ENCODE measurements at regions not wholly inside any gene's neighbourhood (a gene's known extent, or its start where the extent isn't known, plus 50 kb on each side); places are given as distances from the start of the nearest gene placed in this dataset.

GRCh38 chr7:63931057-63931600, 67.5 kb upstream of the ZNF722 start:
- Histone ChIP-seq H2AFZ (ENCODE audit: low read depth, low read length) (no peak overlapping the region), H3K14ac (ENCODE audit: low read length in 2 of 2) (no peak overlapping the region), H3K4me1 (ENCODE audit: control insufficient read depth, insufficient read depth, low read depth, low read length) (peaks cover 1% of the 10 kb centered on the region), H2BK5ac (ENCODE audit: low read depth, low read length, poor library complexity, severe bottlenecking) (no peak overlapping the region), H3K27ac (ENCODE audit: low read length, poor library complexity, severe bottlenecking) (no peak overlapping the region), H3K79me1 (replicated peaks; ENCODE audit: low read length, poor library complexity, severe bottlenecking) (no peaks in the 10 kb centered on the region), H3K4ac (ENCODE audit: low read depth in 1 of 2, low read length in 2 of 2) (no peak overlapping the region), H2BK12ac (ENCODE audit: low read length in 2 of 2) (no peak overlapping the region), H3K9ac (ENCODE audit: low read length) (no peak overlapping the region), H3K9me3 (ENCODE audit: control insufficient read depth, low read length) (peaks cover 50% of the 10 kb centered on the region), H2BK120ac (ENCODE audit: low read depth, low read length) (no peak overlapping the region), H2AK5ac (ENCODE audit: low read length, severe bottlenecking) (no peak overlapping the region), H3K23ac (ENCODE audit: low read length in 2 of 2) (no peak overlapping the region), H3K18ac (ENCODE audit: low read depth in 1 of 2, low read length in 2 of 2) (no peak overlapping the region), H3K36me3 (ENCODE audit: control insufficient read depth in 1 of 2, insufficient read depth in 2 of 2, low read depth in 1 of 2, low read length in 2 of 2) (peaks cover 0 to 5% of the 10 kb centered on the region in 2 experiments), H3K27me3 (ENCODE audit: control insufficient read depth in 1 of 2, insufficient read depth in 1 of 2, low read length in 2 of 2) (no peaks in the 10 kb centered on the region), H4K91ac (ENCODE audit: low read length) (no peak overlapping the region), H2BK15ac (ENCODE audit: low read depth, poor library complexity, severe bottlenecking) (no peak overlapping the region), H3K4me2 (ENCODE audit: low read length, poor library complexity, severe bottlenecking) (no peak overlapping the region), H4K8ac (ENCODE audit: low read length) (no peak overlapping the region), H3K4me3 (ENCODE audit: insufficient read depth in 1 of 2, low read depth in 1 of 2, low read length in 2 of 2) (no peak overlapping the region)
- WGBS, result 93% methylated on average over 56 of the region's 56 CpGs
- no peak for DNase-seq

- Histone ChIP-seq H2AK5ac (ENCODE audit: low read length, severe bottlenecking) (no peak overlapping the region), H2BK12ac (ENCODE audit: low read length in 2 of 2) (no peak overlapping the region)
Measured at GRCh38 chr7:63931985-63932577, 66.6 kb upstream of the ZNF722 start.

More at GRCh38 chr7:63931985-63932577, 66.6 kb upstream of the ZNF722 start:
- H3K4ac ChIP-seq (ENCODE audit: low read depth in 1 of 2, low read length in 2 of 2), result no peak overlapping the region
- no peak overlapping the region for H3K4me3 ChIP-seq (ENCODE audit: insufficient read depth in 1 of 2, low read depth in 1 of 2, low read length in 2 of 2)
- peaks cover 1% of the 10 kb centered on the region for H3K4me1 ChIP-seq (ENCODE audit: control insufficient read depth, insufficient read depth, low read depth, low read length)
- no peak for DNase-seq
- H2BK15ac ChIP-seq (ENCODE audit: low read depth, poor library complexity, severe bottlenecking), result no peak overlapping the region
- no peak overlapping the region for H3K18ac ChIP-seq (ENCODE audit: low read depth in 1 of 2, low read length in 2 of 2)
- H3K79me1 ChIP-seq (replicated peaks; ENCODE audit: low read length, poor library complexity, severe bottlenecking), result no peaks in the 10 kb centered on the region
- H2BK5ac ChIP-seq (ENCODE audit: low read depth, low read length, poor library complexity, severe bottlenecking), result no peak overlapping the region
- no peak overlapping the region for H4K91ac ChIP-seq (ENCODE audit: low read length)
- WGBS, result 79% methylated on average over 20 of the region's 22 CpGs
- no peaks in the 10 kb centered on the region for H3K27me3 ChIP-seq (ENCODE audit: control insufficient read depth in 1 of 2, insufficient read depth in 1 of 2, low read length in 2 of 2)
- no peak overlapping the region for H3K9ac ChIP-seq (ENCODE audit: low read length)
- H4K8ac ChIP-seq (ENCODE audit: low read length), result no peak overlapping the region
- peaks cover 56% of the 10 kb centered on the region for H3K9me3 ChIP-seq (ENCODE audit: control insufficient read depth, low read length)
- no peak overlapping the region for H3K14ac ChIP-seq (ENCODE audit: low read length in 2 of 2)
- H2AFZ ChIP-seq (ENCODE audit: low read depth, low read length), result no peak overlapping the region
- H3K4me2 ChIP-seq (ENCODE audit: low read length, poor library complexity, severe bottlenecking), result no peak overlapping the region
- H3K27ac ChIP-seq (ENCODE audit: low read length, poor library complexity, severe bottlenecking), result no peak overlapping the region
- peaks cover 0 to 3% of the 10 kb centered on the region in 2 experiments for H3K36me3 ChIP-seq (ENCODE audit: control insufficient read depth in 1 of 2, insufficient read depth in 2 of 2, low read depth in 1 of 2, low read length in 2 of 2)
- no peak overlapping the region for H3K23ac ChIP-seq (ENCODE audit: low read length in 2 of 2)
- H2BK120ac ChIP-seq (ENCODE audit: low read depth, low read length), result no peak overlapping the region

Data from mesenchymal stem cell (in vitro differentiated cells and primary cell).